HG03442 (cell line): ENCODE measurements at regions not wholly inside any gene's neighbourhood (a gene's known extent, or its start where the extent isn't known, plus 50 kb on each side); places are given as distances from the start of the nearest gene placed in this dataset.
A peak's percentile ranks its signal among the peaks of the same experiment; 100 is the strongest.

Source experiments
- ATAC-seq: cut with Tn5 transposase; IDR thresholded peaks from one replicate; pipeline ENCODE4 v1.9.1; 2021; ENCODE audit warnings: mild to moderate bottlenecking, moderate library complexity; ENCODE audit not compliant: unreplicated experiment

- peak; percentile 98 for ATAC-seq
These were observed 378.2 kb upstream of the AZI2 start for GRCh38 chr3:28726840-28727239.

GRCh38 chr3:28727307-28727706 lies 378.7 kb upstream of the AZI2 start:
- no peak for ATAC-seq

- ATAC-seq = no peak
These were observed 389.8 kb upstream of the AZI2 start for GRCh38 chr3:28738425-28738824.

- ATAC-seq = no peak
These were observed 391.0 kb upstream of the AZI2 start for GRCh38 chr3:28739647-28740046.

- no peak for ATAC-seq
These were observed 394.6 kb upstream of the AZI2 start for GRCh38 chr3:28743271-28743670.

GRCh38 chr3:28743831-28744230 lies 395.2 kb upstream of the AZI2 start:
- ATAC-seq = no peak

GRCh38 chr3:28745436-28745835 lies 396.8 kb upstream of the AZI2 start:
- no peak for ATAC-seq

- ATAC-seq = no peak
These were observed 397.4 kb upstream of the AZI2 start for GRCh38 chr3:28745916-28746617.

GRCh38 chr3:28746990-28747389 lies 398.4 kb upstream of the AZI2 start:
- ATAC-seq = no peak

GRCh38 chr3:28751864-28752263 lies 403.2 kb upstream of the AZI2 start:
- ATAC-seq = no peak

- ATAC-seq = no peak
These were observed 403.7 kb upstream of the AZI2 start for GRCh38 chr3:28752290-28752689.

- no peak for ATAC-seq
These were observed 407.4 kb upstream of the AZI2 start for GRCh38 chr3:28756056-28756455.

- no peak for ATAC-seq
These were observed 409.5 kb upstream of the AZI2 start for GRCh38 chr3:28758115-28758514.

- no peak for ATAC-seq
These were observed 412.8 kb upstream of the AZI2 start for GRCh38 chr3:28761375-28761774.

- ATAC-seq = no peak
These were observed 416.6 kb upstream of the AZI2 start for GRCh38 chr3:28765194-28765593.

GRCh38 chr3:28768439-28768838 lies 419.8 kb upstream of the AZI2 start:
- ATAC-seq = no peak

- ATAC-seq = no peak
These were observed 429.3 kb upstream of the AZI2 start for GRCh38 chr3:28777806-28778475.

- ATAC-seq = no peak
These were observed 431.9 kb upstream of the AZI2 start for GRCh38 chr3:28780480-28780879.

- ATAC-seq = no peak
These were observed 432.4 kb upstream of the AZI2 start for GRCh38 chr3:28781053-28781452.

GRCh38 chr3:28786446-28786845 lies 437.8 kb upstream of the AZI2 start:
- ATAC-seq = no peak

- ATAC-seq = no peak
These were observed 439.9 kb upstream of the AZI2 start for GRCh38 chr3:28788571-28788970.

GRCh38 chr3:28791713-28792255 lies 443.2 kb upstream of the AZI2 start:
- no peak for ATAC-seq
